ENCODE measurements at regions not wholly inside any gene's neighbourhood (a gene's known extent, or its start where the extent isn't known, plus 50 kb on each side); places are given as distances from the start of the nearest gene placed in this dataset.

- TF ChIP-seq POLR2A (IDR thresholded peaks at IDR 0.05) (no peak), EP300 (IDR thresholded peaks at IDR 0.05) (no peak), CTCF (IDR thresholded peaks at IDR 0.05) (no peak), POLR2AphosphoS5 (IDR thresholded peaks at IDR 0.05) (no peak)
- Histone ChIP-seq H3K4me1 (no peaks in the 10 kb centered on the region), H3K27me3 (no peaks in the 10 kb centered on the region), H3K27ac (no peak overlapping the region), H3K9me3 (no peaks in the 10 kb centered on the region), H3K4me3 (no peak overlapping the region), H3K36me3 (no peaks in the 10 kb centered on the region)
- DNase-seq (no peak), ATAC-seq (ENCODE audit: low FRiP score in 2 of 2) (no peak)
- 39 to 71% methylated on average over 4 of the region's 4 CpGs for WGBS, 2 donors
Observed at GRCh38 chr18:22043837-22044236, 125.6 kb upstream of the GATA6 start.

DNA sequence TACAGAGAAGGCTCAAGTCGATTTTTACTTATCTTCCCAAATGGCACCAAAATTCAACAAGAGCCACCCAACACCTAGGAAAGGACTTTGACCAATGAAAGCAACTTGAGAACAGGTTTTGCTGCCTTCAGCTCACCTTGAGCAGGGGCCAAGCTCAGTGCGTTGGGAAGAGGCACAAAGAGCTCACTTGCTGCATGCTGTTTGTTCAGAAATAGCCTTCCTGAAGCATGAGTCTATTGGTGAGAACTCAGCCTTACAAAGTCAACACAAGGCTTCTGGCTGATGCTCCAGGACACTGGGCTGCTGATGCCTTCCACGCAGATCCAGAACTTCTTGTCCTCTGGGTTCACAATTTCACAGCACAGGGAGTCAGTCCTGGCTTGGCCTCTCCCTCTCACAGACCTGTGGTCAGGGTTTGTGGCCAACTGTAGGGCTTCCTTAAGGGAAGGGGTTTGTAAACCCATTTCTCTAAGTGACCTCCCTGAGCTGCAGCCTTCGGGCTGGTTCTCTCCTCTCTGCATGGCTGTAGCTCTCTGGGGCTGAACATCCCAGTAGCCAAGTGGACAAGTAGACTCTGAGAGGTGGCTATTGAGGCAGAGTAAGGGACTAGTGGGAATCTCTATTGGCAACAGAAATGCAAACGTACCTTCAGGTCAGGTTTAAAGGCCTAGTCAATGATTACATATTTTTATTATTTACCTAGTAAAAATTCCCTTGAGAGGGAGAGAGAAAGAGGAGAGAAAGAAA is 124.7 kb upstream of the GATA6 start:
- WGBS, 2 donors = 54 to 57% methylated on average over 3 to 5 of the region's 5 CpGs
- Histone ChIP-seq H3K27ac (no peak overlapping the region), H3K4me1 (no peaks in the 10 kb centered on the region), H3K4me3 (no peak overlapping the region), H3K9me3 (no peaks in the 10 kb centered on the region), H3K36me3 (no peaks in the 10 kb centered on the region), H3K27me3 (no peaks in the 10 kb centered on the region)
- TF ChIP-seq POLR2AphosphoS5 (IDR thresholded peaks at IDR 0.05) (no peak), POLR2A (IDR thresholded peaks at IDR 0.05) (no peak), CTCF (IDR thresholded peaks at IDR 0.05) (no peak), EP300 (IDR thresholded peaks at IDR 0.05) (no peak)
- peak in 1 of 2 donors; percentile 56 for DNase-seq
- no peak for ATAC-seq (ENCODE audit: low FRiP score in 2 of 2)

GRCh38 chr18:22045221-22045918 is 124.0 kb upstream of the GATA6 start:
- Histone ChIP-seq H3K27ac (no peak overlapping the region), H3K4me3 (no peak overlapping the region), H3K9me3 (no peaks in the 10 kb centered on the region), H3K27me3 (no peaks in the 10 kb centered on the region), H3K36me3 (no peaks in the 10 kb centered on the region), H3K4me1 (no peaks in the 10 kb centered on the region)
- no peak for TF ChIP-seq CTCF (IDR thresholded peaks at IDR 0.05)
- TF ChIP-seq POLR2AphosphoS5 (IDR thresholded peaks at IDR 0.05) = no peak
- no peak for TF ChIP-seq POLR2A (IDR thresholded peaks at IDR 0.05)
- TF ChIP-seq EP300 (IDR thresholded peaks at IDR 0.05) = no peak
- ATAC-seq (ENCODE audit: low FRiP score in 2 of 2) (no peak), DNase-seq (no peak)
- 72 to 74% methylated on average over 6 of the region's 6 CpGs for WGBS, 2 donors

GRCh38 chr18:22046473-22046872 is 122.9 kb upstream of the GATA6 start:
- Histone ChIP-seq H3K27ac (no peak overlapping the region), H3K4me3 (no peak overlapping the region), H3K9me3 (no peaks in the 10 kb centered on the region), H3K36me3 (no peaks in the 10 kb centered on the region), H3K4me1 (no peaks in the 10 kb centered on the region), H3K27me3 (no peaks in the 10 kb centered on the region)
- TF ChIP-seq EP300 (IDR thresholded peaks at IDR 0.05) = no peak
- no peak for TF ChIP-seq POLR2AphosphoS5 (IDR thresholded peaks at IDR 0.05)
- no peak for TF ChIP-seq POLR2A (IDR thresholded peaks at IDR 0.05)
- TF ChIP-seq CTCF (IDR thresholded peaks at IDR 0.05) = no peak
- WGBS, 2 donors = 95 to 96% methylated on average over 2 of the region's 2 CpGs
- ATAC-seq (ENCODE audit: low FRiP score in 2 of 2) (no peak), DNase-seq (no peak)

Data from upper lobe of left lung (tissue), 6 donors.